Trophoblast cell (in vitro differentiated cells and primary cell): ENCODE measurements at regions not wholly inside any gene's neighbourhood (a gene's known extent, or its start where the extent isn't known, plus 50 kb on each side); places are given as distances from the start of the nearest gene placed in this dataset.

Experiments
- DNase-seq, 2 donors: peaks; one replicate each; pipeline ENCODE4 v3.0.0-alpha.2; 2016
- H2AFZ ChIP-seq: 2 replicates; pipeline ENCODE4 v1.6.1; 2013; ENCODE audit warnings: low read length, moderate library complexity, mild to moderate bottlenecking; ENCODE audit not compliant: insufficient read depth, poor library complexity
- H2AK5ac ChIP-seq: 2 replicates; pipeline ENCODE4 v1.6.1; 2013; ENCODE audit warnings: mild to moderate bottlenecking, low read length
- H2BK120ac ChIP-seq: 2 replicates; pipeline ENCODE4 v1.6.1; 2013; ENCODE audit warnings: low read length, mild to moderate bottlenecking, moderate library complexity; ENCODE audit not compliant: insufficient read depth, poor library complexity
- H2BK12ac ChIP-seq: 2 replicates; pipeline ENCODE4 v1.6.1; 2013; ENCODE audit warnings: mild to moderate bottlenecking, low read length, moderate library complexity
- H2BK5ac ChIP-seq: 2 replicates; pipeline ENCODE4 v1.6.1; 2013; ENCODE audit warnings: low read length, low read depth, moderate library complexity, mild to moderate bottlenecking; ENCODE audit not compliant: poor library complexity
- H3K14ac ChIP-seq: 2 replicates; pipeline ENCODE4 v1.6.1; 2013; ENCODE audit warnings: mild to moderate bottlenecking, low read length
- H3K18ac ChIP-seq: 2 replicates; pipeline ENCODE4 v1.6.1; 2013; ENCODE audit warnings: mild to moderate bottlenecking, low read length
- H3K23ac ChIP-seq: 2 replicates; pipeline ENCODE4 v1.6.1; 2013; ENCODE audit warnings: low read length
- H3K27ac ChIP-seq: 2 replicates; pipeline ENCODE4 v1.5.1; 2013; ENCODE audit warnings: low read depth, mild to moderate bottlenecking, inconsistent platforms, low read length, moderate library complexity
- H3K27me3 ChIP-seq: 2 replicates; pipeline ENCODE4 v1.6.1; 2013; ENCODE audit warnings: inconsistent platforms, mild to moderate bottlenecking, low read length, moderate library complexity; ENCODE audit not compliant: insufficient read depth
- H3K36me3 ChIP-seq, 2 experiments: 1 replicate in 1 of 2; 2 replicates in 1 of 2; pipeline ENCODE4 v1.6.1; 2013; ENCODE audit warnings: low read length in 2 of 2, mild to moderate bottlenecking in 2 of 2, moderate library complexity in 1 of 2; ENCODE audit not compliant: insufficient read depth in 2 of 2, control insufficient read depth in 1 of 2
- H3K4ac ChIP-seq: 2 replicates; pipeline ENCODE4 v1.6.1; 2013; ENCODE audit warnings: low read depth, mild to moderate bottlenecking, low read length, moderate library complexity
- H3K4me1 ChIP-seq, 2 experiments: 1 replicate in 1 of 2; 2 replicates in 1 of 2; pipeline ENCODE4 v1.6.1; 2013; ENCODE audit warnings: low read length in 2 of 2, mild to moderate bottlenecking in 2 of 2, moderate library complexity in 1 of 2; ENCODE audit not compliant: insufficient read depth in 2 of 2, control insufficient read depth in 1 of 2
- H3K4me2 ChIP-seq: 2 replicates; pipeline ENCODE4 v1.6.1; 2013; ENCODE audit warnings: inconsistent platforms, mild to moderate bottlenecking, low read length, moderate library complexity
- H3K4me3 ChIP-seq: 2 replicates; pipeline ENCODE4 v1.5.1; 2013; ENCODE audit warnings: mild to moderate bottlenecking, low read depth, low read length, inconsistent platforms
- H3K79me1 ChIP-seq: one replicate; pipeline ENCODE4 v1.6.1; 2013; ENCODE audit warnings: low read length
- H3K79me2 ChIP-seq: 2 replicates; pipeline ENCODE4 v1.6.1; 2013; ENCODE audit warnings: low read length, mild to moderate bottlenecking; ENCODE audit not compliant: control insufficient read depth, insufficient read depth, poor library complexity
- H3K9ac ChIP-seq: 2 replicates; pipeline ENCODE4 v1.6.1; 2013; ENCODE audit warnings: mild to moderate bottlenecking, low read length
- H3K9me3 ChIP-seq: 2 replicates; pipeline ENCODE4 v1.6.1; 2013; ENCODE audit warnings: low read depth, mild to moderate bottlenecking, control low read depth, inconsistent platforms, low read length; ENCODE audit not compliant: insufficient read depth
- H4K12ac ChIP-seq: 2 replicates; pipeline ENCODE4 v1.6.1; 2013; ENCODE audit warnings: low read depth, mild to moderate bottlenecking, low read length, moderate library complexity
- H4K8ac ChIP-seq: 2 replicates; pipeline ENCODE4 v1.6.1; 2013; ENCODE audit warnings: low read depth, mild to moderate bottlenecking, low read length, moderate library complexity
- H4K91ac ChIP-seq: one replicate; pipeline ENCODE4 v1.6.1; 2013; ENCODE audit warnings: low read depth, mild to moderate bottlenecking, low read length, moderate library complexity
- WGBS: extraction: QIAGEN DNeasy Blood & Tissue Kit; methylation state at CpG from one replicate; pipeline ENCODE4 v1.1.7; 2013; ENCODE audit warnings: missing lambda C conversion rate; ENCODE audit not compliant: insufficient read length, insufficient coverage; ENCODE audit errors: extremely low coverage; 5-methylcytosine and 5-hydroxymethylcytosine counted together

- no peak overlapping the region for H3K4me3 ChIP-seq
- no peak overlapping the region for H4K91ac ChIP-seq
- no CpG with 5 or more reads among the region's 1 CpG for WGBS
- H3K36me3 ChIP-seq: no peaks in the 10 kb centered on the region
- H4K12ac ChIP-seq: no peak overlapping the region
- H2AK5ac ChIP-seq: no peak overlapping the region
- no peaks in the 10 kb centered on the region for H3K79me2 ChIP-seq
- no peak overlapping the region for H3K14ac ChIP-seq
- H2BK120ac ChIP-seq: no peak overlapping the region
- H3K9me3 ChIP-seq: peaks cover 2% of the 10 kb centered on the region
- no peaks in the 10 kb centered on the region for H3K79me1 ChIP-seq
- no peak overlapping the region for H3K4ac ChIP-seq
- no peak overlapping the region for H2AFZ ChIP-seq
- no peak overlapping the region for H2BK5ac ChIP-seq
- DNase-seq: no peak
- no peak overlapping the region for H3K9ac ChIP-seq
- H3K23ac ChIP-seq: no peak overlapping the region
- H3K4me1 ChIP-seq: no peaks in the 10 kb centered on the region
- H2BK12ac ChIP-seq: no peak overlapping the region
- H4K8ac ChIP-seq: no peak overlapping the region
- H3K18ac ChIP-seq: no peak overlapping the region
- no peaks in the 10 kb centered on the region for H3K27me3 ChIP-seq
- H3K27ac ChIP-seq: no peak overlapping the region
- no peak overlapping the region for H3K4me2 ChIP-seq
Measured at GRCh38 chr20:24877652-24878051, 71.4 kb upstream of the CST7 start.

DNA sequence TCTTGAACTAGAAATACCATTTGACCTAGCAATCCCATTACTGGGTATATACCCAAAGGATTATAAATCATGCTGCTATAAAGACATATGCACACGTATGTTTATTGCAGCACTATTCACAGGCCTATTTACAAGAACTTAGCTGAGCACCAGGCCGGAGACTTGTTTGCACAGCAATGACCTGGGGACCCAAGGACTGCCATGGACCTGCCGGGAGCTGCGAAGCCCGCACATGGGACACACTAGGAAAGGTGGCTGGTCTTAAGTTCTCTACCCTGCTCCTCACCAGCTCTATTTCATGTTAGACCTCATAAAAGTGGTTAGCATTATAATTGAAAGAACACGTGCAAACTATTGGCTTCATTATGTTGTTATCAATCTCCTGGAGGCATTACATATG lies 70.4 kb upstream of the CST7 start:
- H3K27me3 ChIP-seq: no peaks in the 10 kb centered on the region
- no peak overlapping the region for H2BK120ac ChIP-seq
- no peaks in the 10 kb centered on the region for H3K79me2 ChIP-seq
- H3K4me2 ChIP-seq: no peak overlapping the region
- no peak overlapping the region for H3K23ac ChIP-seq
- DNase-seq: no peak
- H3K27ac ChIP-seq: no peak overlapping the region
- no peaks in the 10 kb centered on the region for H3K79me1 ChIP-seq
- peaks cover 2% of the 10 kb centered on the region for H3K9me3 ChIP-seq
- H2AK5ac ChIP-seq: no peak overlapping the region
- WGBS: no CpG with 5 or more reads among the region's 6 CpGs
- no peak overlapping the region for H4K8ac ChIP-seq
- no peaks in the 10 kb centered on the region for H3K36me3 ChIP-seq
- no peak overlapping the region for H4K91ac ChIP-seq
- H3K14ac ChIP-seq: no peak overlapping the region
- H2BK12ac ChIP-seq: no peak overlapping the region
- H3K4me3 ChIP-seq: no peak overlapping the region
- no peak overlapping the region for H4K12ac ChIP-seq
- H2BK5ac ChIP-seq: no peak overlapping the region
- H3K18ac ChIP-seq: no peak overlapping the region
- H2AFZ ChIP-seq: no peak overlapping the region
- no peaks in the 10 kb centered on the region for H3K4me1 ChIP-seq
- no peak overlapping the region for H3K9ac ChIP-seq
- no peak overlapping the region for H3K4ac ChIP-seq

DNA sequence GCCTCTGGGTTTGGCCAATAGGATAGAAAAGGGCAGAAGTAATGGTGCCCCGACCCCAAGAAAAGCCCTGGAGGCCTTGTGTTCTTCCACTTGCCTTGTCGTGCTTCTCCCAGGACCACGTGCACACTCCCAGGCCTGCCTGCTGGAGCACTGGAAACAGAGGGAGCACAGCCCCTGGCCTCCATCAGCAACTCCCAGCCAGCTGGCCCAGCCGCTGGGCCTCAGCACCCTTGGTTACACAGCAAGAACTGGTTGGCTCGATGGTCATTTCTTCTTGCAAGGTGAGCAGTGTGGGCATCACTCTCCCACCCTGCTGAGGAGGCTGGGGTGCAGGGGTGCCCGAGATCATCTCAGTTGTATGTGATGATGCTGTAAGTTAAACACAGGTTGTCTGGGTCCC lies 69.2 kb upstream of the CST7 start:
- no peak overlapping the region for H4K8ac ChIP-seq
- H3K9ac ChIP-seq: no peak overlapping the region
- no peak overlapping the region for H3K14ac ChIP-seq
- no peak overlapping the region for H3K4ac ChIP-seq
- H3K9me3 ChIP-seq: peaks cover 2% of the 10 kb centered on the region
- no peak overlapping the region for H2BK120ac ChIP-seq
- no CpG with 5 or more reads among the region's 6 CpGs for WGBS
- H2AK5ac ChIP-seq: no peak overlapping the region
- H3K27ac ChIP-seq: no peak overlapping the region
- no peaks in the 10 kb centered on the region for H3K4me1 ChIP-seq
- H3K4me2 ChIP-seq: no peak overlapping the region
- H2AFZ ChIP-seq: no peak overlapping the region
- H2BK12ac ChIP-seq: no peak overlapping the region
- no peaks in the 10 kb centered on the region for H3K79me2 ChIP-seq
- H3K79me1 ChIP-seq: no peaks in the 10 kb centered on the region
- H4K91ac ChIP-seq: no peak overlapping the region
- no peak overlapping the region for H3K18ac ChIP-seq
- no peak overlapping the region for H2BK5ac ChIP-seq
- H3K27me3 ChIP-seq: no peaks in the 10 kb centered on the region
- DNase-seq: no peak
- no peak overlapping the region for H3K4me3 ChIP-seq
- H4K12ac ChIP-seq: no peak overlapping the region
- H3K36me3 ChIP-seq: no peaks in the 10 kb centered on the region
- H3K23ac ChIP-seq: no peak overlapping the region

GRCh38 chr20:24880356-24880755 lies 68.7 kb upstream of the CST7 start:
- H3K27ac ChIP-seq: no peak overlapping the region

More at GRCh38 chr20:24880356-24880755, 68.7 kb upstream of the CST7 start:
- no peak for DNase-seq
- H3K4me2 ChIP-seq: no peak overlapping the region
- H3K4me1 ChIP-seq: no peaks in the 10 kb centered on the region
- H3K79me1 ChIP-seq: no peaks in the 10 kb centered on the region
- H3K4ac ChIP-seq: no peak overlapping the region
- no peaks in the 10 kb centered on the region for H3K27me3 ChIP-seq
- H4K91ac ChIP-seq: no peak overlapping the region
- no peak overlapping the region for H3K14ac ChIP-seq
- no CpG with 5 or more reads among the region's 3 CpGs for WGBS
- no peak overlapping the region for H2AK5ac ChIP-seq
- no peaks in the 10 kb centered on the region for H3K9me3 ChIP-seq
- no peak overlapping the region for H3K9ac ChIP-seq
- no peaks in the 10 kb centered on the region for H3K79me2 ChIP-seq
- H3K23ac ChIP-seq: no peak overlapping the region
- H4K8ac ChIP-seq: no peak overlapping the region
- no peak overlapping the region for H2BK120ac ChIP-seq
- no peaks in the 10 kb centered on the region for H3K36me3 ChIP-seq
- H3K4me3 ChIP-seq: no peak overlapping the region
- no peak overlapping the region for H2BK5ac ChIP-seq
- no peak overlapping the region for H3K18ac ChIP-seq
- H4K12ac ChIP-seq: no peak overlapping the region
- H2BK12ac ChIP-seq: no peak overlapping the region
- no peak overlapping the region for H2AFZ ChIP-seq
